ENCODE measurements at regions not wholly inside any gene's neighbourhood (a gene's known extent, or its start where the extent isn't known, plus 50 kb on each side); places are given as distances from the start of the nearest gene placed in this dataset.

- Mint-ChIP-seq H3K4me1 (no peaks in the 10 kb centered on the region), H3K27ac (no peak overlapping the region), H3K36me3 (no peaks in the 10 kb centered on the region), H3K4me3 (no peak overlapping the region), H3K27me3 (peaks cover 0 to 11% (median 3%) of the 10 kb centered on the region in 5 donors), H3K9me3 (peaks cover 0 to 2% (median 0%) of the 10 kb centered on the region in 11 donors)
- no peak for ATAC-seq
- no peak overlapping the region for H3K4me3 ChIP-seq (ENCODE audit: low read length)
- H3K4me1 ChIP-seq (ENCODE audit: control insufficient read depth in 2 of 2, insufficient read depth in 2 of 2, low read length in 2 of 2) = no peaks in the 10 kb centered on the region
- POLR2A ChIA-PET = no interaction called here
- H3K9me3 ChIP-seq (ENCODE audit: control insufficient read depth in 2 of 3, low read length in 3 of 3) = no peaks in the 10 kb centered on the region
- H3K27ac ChIP-seq (ENCODE audit: low read depth, low read length) = no peak overlapping the region
- no peaks in the 10 kb centered on the region for H3K36me3 ChIP-seq (ENCODE audit: control insufficient read depth in 2 of 3, insufficient read depth in 3 of 3, low read length in 3 of 3)
- no peaks in the 10 kb centered on the region for H3K27me3 ChIP-seq (ENCODE audit: control insufficient read depth in 2 of 2, insufficient read depth in 2 of 2, low read length in 2 of 2)
- CTCF ChIA-PET = no interaction called here
- intact Hi-C loops (cut with micrococcal nuclease) = no loop called here
- no peak for DNase-seq
Measured at GRCh38 chr9:27755846-27756245, 182.6 kb upstream of the C9orf72 start.

GRCh38 chr9:27756418-27756817, 183.1 kb upstream of the C9orf72 start:
- no peak for ATAC-seq
- no peak overlapping the region for H3K27ac ChIP-seq (ENCODE audit: low read depth, low read length)
- no peak overlapping the region for H3K4me3 ChIP-seq (ENCODE audit: low read length)
- no peaks in the 10 kb centered on the region for H3K4me1 ChIP-seq (ENCODE audit: control insufficient read depth in 2 of 2, insufficient read depth in 2 of 2, low read length in 2 of 2)
- no peak overlapping the region for H3K4me3 Mint-ChIP-seq
- intact Hi-C loops (cut with micrococcal nuclease) = no loop called here
- peaks cover 0 to 2% (median 0%) of the 10 kb centered on the region in 11 donors for H3K9me3 Mint-ChIP-seq
- no peak for DNase-seq
- H3K27me3 ChIP-seq (ENCODE audit: control insufficient read depth in 2 of 2, insufficient read depth in 2 of 2, low read length in 2 of 2) = no peaks in the 10 kb centered on the region
- H3K4me1 Mint-ChIP-seq = no peaks in the 10 kb centered on the region
- no peaks in the 10 kb centered on the region for H3K9me3 ChIP-seq (ENCODE audit: control insufficient read depth in 2 of 3, low read length in 3 of 3)
- no peaks in the 10 kb centered on the region for H3K36me3 ChIP-seq (ENCODE audit: control insufficient read depth in 2 of 3, insufficient read depth in 3 of 3, low read length in 3 of 3)
- no peaks in the 10 kb centered on the region for H3K36me3 Mint-ChIP-seq
- POLR2A ChIA-PET = no interaction called here
- H3K27me3 Mint-ChIP-seq = peaks cover 2 to 11% (median 3%) of the 10 kb centered on the region in 5 donors
- no peak overlapping the region for H3K27ac Mint-ChIP-seq
- CTCF ChIA-PET = no interaction called here

GRCh38 chr9:27763831-27764230, 190.6 kb upstream of the C9orf72 start:
- DNase-seq (no peak), ATAC-seq (no peak)
- no peaks in the 10 kb centered on the region for H3K36me3 ChIP-seq (ENCODE audit: control insufficient read depth in 2 of 3, insufficient read depth in 3 of 3, low read length in 3 of 3)
- intact Hi-C loops (cut with micrococcal nuclease) = no loop called here
- no peaks in the 10 kb centered on the region for H3K27me3 ChIP-seq (ENCODE audit: control insufficient read depth in 2 of 2, insufficient read depth in 2 of 2, low read length in 2 of 2)
- POLR2A ChIA-PET = no interaction called here
- H3K4me3 ChIP-seq (ENCODE audit: low read length) = no peak overlapping the region
- Mint-ChIP-seq H3K36me3 (peaks cover 0 to 4% (median 0%) of the 10 kb centered on the region in 5 donors), H3K9me3 (peaks cover 0 to 10% (median 0%) of the 10 kb centered on the region in 11 donors), H3K4me1 (peaks cover 0 to 7% (median 0%) of the 10 kb centered on the region in 7 donors), H3K4me3 (no peak overlapping the region), H3K27ac (no peak overlapping the region), H3K27me3 (peaks cover 0 to 9% (median 2%) of the 10 kb centered on the region in 5 donors)
- H3K9me3 ChIP-seq (ENCODE audit: control insufficient read depth in 2 of 3, low read length in 3 of 3) = no peaks in the 10 kb centered on the region
- H3K27ac ChIP-seq (ENCODE audit: low read depth, low read length) = no peak overlapping the region
- no peaks in the 10 kb centered on the region for H3K4me1 ChIP-seq (ENCODE audit: control insufficient read depth in 2 of 2, insufficient read depth in 2 of 2, low read length in 2 of 2)
- CTCF ChIA-PET = no interaction called here

- ChIA-PET CTCF (no interaction called here), POLR2A (no interaction called here)
- H3K4me1 Mint-ChIP-seq = peaks cover 0 to 9% (median 0%) of the 10 kb centered on the region in 7 donors
- peaks cover 0 to 4% (median 0%) of the 10 kb centered on the region in 5 donors for H3K36me3 Mint-ChIP-seq
- no peak overlapping the region for H3K4me3 Mint-ChIP-seq
- no peak for DNase-seq
- Histone ChIP-seq H3K4me3 (ENCODE audit: low read length) (no peak overlapping the region), H3K36me3 (ENCODE audit: control insufficient read depth in 2 of 3, insufficient read depth in 3 of 3, low read length in 3 of 3) (no peaks in the 10 kb centered on the region), H3K27ac (ENCODE audit: low read depth, low read length) (no peak overlapping the region), H3K9me3 (ENCODE audit: control insufficient read depth in 2 of 3, low read length in 3 of 3) (no peaks in the 10 kb centered on the region), H3K4me1 (ENCODE audit: control insufficient read depth in 2 of 2, insufficient read depth in 2 of 2, low read length in 2 of 2) (no peaks in the 10 kb centered on the region), H3K27me3 (ENCODE audit: control insufficient read depth in 2 of 2, insufficient read depth in 2 of 2, low read length in 2 of 2) (no peaks in the 10 kb centered on the region)
- peaks cover 0 to 13% (median 2%) of the 10 kb centered on the region in 5 donors for H3K27me3 Mint-ChIP-seq
- ATAC-seq = no peak
- intact Hi-C loops (cut with micrococcal nuclease) = no loop called here
- peaks cover 0 to 12% (median 0%) of the 10 kb centered on the region in 11 donors for H3K9me3 Mint-ChIP-seq
- H3K27ac Mint-ChIP-seq = no peak overlapping the region
Measured at GRCh38 chr9:27765266-27766072, 192.2 kb upstream of the C9orf72 start.

- Mint-ChIP-seq H3K36me3 (peaks cover 0 to 4% (median 0%) of the 10 kb centered on the region in 5 donors), H3K27me3 (peaks cover 0 to 13% (median under 1%) of the 10 kb centered on the region in 5 donors), H3K9me3 (peaks cover 0 to 12% (median 0%) of the 10 kb centered on the region in 11 donors), H3K4me1 (peaks cover 0 to 9% (median 0%) of the 10 kb centered on the region in 7 donors), H3K4me3 (no peak overlapping the region), H3K27ac (no peak overlapping the region)
- no peaks in the 10 kb centered on the region for H3K4me1 ChIP-seq (ENCODE audit: control insufficient read depth in 2 of 2, insufficient read depth in 2 of 2, low read length in 2 of 2)
- H3K4me3 ChIP-seq (ENCODE audit: low read length) = no peak overlapping the region
- no peaks in the 10 kb centered on the region for H3K27me3 ChIP-seq (ENCODE audit: control insufficient read depth in 2 of 2, insufficient read depth in 2 of 2, low read length in 2 of 2)
- DNase-seq (no peak), ATAC-seq (no peak)
- H3K36me3 ChIP-seq (ENCODE audit: control insufficient read depth in 2 of 3, insufficient read depth in 3 of 3, low read length in 3 of 3) = no peaks in the 10 kb centered on the region
- no peaks in the 10 kb centered on the region for H3K9me3 ChIP-seq (ENCODE audit: control insufficient read depth in 2 of 3, low read length in 3 of 3)
- no peak overlapping the region for H3K27ac ChIP-seq (ENCODE audit: low read depth, low read length)
- ChIA-PET POLR2A (no interaction called here), CTCF (no interaction called here)
- intact Hi-C loops (cut with micrococcal nuclease) = no loop called here
Measured at GRCh38 chr9:27766073-27766835, 193.0 kb upstream of the C9orf72 start.

- Histone ChIP-seq H3K9me3 (ENCODE audit: control insufficient read depth in 2 of 3, low read length in 3 of 3) (no peaks in the 10 kb centered on the region), H3K27ac (ENCODE audit: low read depth, low read length) (no peak overlapping the region), H3K4me1 (ENCODE audit: control insufficient read depth in 2 of 2, insufficient read depth in 2 of 2, low read length in 2 of 2) (no peaks in the 10 kb centered on the region), H3K4me3 (ENCODE audit: low read length) (no peak overlapping the region), H3K36me3 (ENCODE audit: control insufficient read depth in 2 of 3, insufficient read depth in 3 of 3, low read length in 3 of 3) (no peaks in the 10 kb centered on the region), H3K27me3 (ENCODE audit: control insufficient read depth in 2 of 2, insufficient read depth in 2 of 2, low read length in 2 of 2) (no peaks in the 10 kb centered on the region)
- Mint-ChIP-seq H3K9me3 (peaks cover 0 to 12% (median 0%) of the 10 kb centered on the region in 11 donors), H3K27ac (no peak overlapping the region), H3K4me3 (no peak overlapping the region), H3K4me1 (peaks cover 0 to 9% (median 0%) of the 10 kb centered on the region in 7 donors), H3K36me3 (peaks cover 0 to 4% (median 0%) of the 10 kb centered on the region in 5 donors), H3K27me3 (peaks cover 0 to 13% (median 0%) of the 10 kb centered on the region in 5 donors)
- intact Hi-C loops (cut with micrococcal nuclease) = no loop called here
- CTCF ChIA-PET = no interaction called here
- POLR2A ChIA-PET = no interaction called here
- no peak for ATAC-seq
- no peak for DNase-seq
Measured at GRCh38 chr9:27768781-27769180, 195.5 kb upstream of the C9orf72 start.
